DMS153 (cell line): ENCODE measurements at regions not wholly inside any gene's neighbourhood (a gene's known extent, or its start where the extent isn't known, plus 50 kb on each side); places are given as distances from the start of the nearest gene placed in this dataset.

Experiments used
- DNase-seq: peaks from one replicate; lab custom pipeline; 2025; lab: John Stamatoyannopoulos, UW

DNA sequence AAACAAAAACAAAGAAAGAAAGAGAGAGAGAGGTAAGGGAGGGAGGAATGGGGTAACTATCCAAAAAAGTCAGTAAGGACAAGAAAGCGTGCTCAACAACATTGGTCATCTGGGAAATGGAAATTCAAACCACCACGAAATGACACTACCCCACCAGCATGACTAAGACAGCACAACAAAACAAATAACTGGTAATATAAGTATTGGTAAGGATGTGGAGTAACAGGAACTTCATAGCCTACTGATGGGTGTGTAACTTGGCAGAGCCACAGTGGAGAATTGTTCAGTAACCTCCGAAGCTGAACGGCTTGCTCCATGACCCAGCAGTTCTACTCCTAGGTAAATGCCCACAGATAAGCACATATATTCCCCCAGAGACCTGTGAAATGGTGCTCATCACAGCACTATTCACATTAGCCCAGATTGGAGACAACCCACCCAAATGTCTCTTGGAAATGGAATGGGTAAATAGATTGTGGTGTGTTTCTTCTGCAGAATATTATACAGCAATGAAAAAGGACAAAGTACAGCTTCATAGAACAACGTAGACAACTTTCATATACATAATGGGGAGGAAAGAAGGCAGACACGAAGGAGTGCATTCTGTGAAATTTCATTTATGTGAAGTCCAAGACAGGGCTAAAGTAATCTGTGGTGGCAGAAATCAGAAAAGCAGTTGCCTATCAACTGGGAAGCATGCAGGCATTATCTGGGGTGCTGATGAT is 95.5 kb upstream of the ATP6AP2 start:
- DNase-seq: no peak

DNA sequence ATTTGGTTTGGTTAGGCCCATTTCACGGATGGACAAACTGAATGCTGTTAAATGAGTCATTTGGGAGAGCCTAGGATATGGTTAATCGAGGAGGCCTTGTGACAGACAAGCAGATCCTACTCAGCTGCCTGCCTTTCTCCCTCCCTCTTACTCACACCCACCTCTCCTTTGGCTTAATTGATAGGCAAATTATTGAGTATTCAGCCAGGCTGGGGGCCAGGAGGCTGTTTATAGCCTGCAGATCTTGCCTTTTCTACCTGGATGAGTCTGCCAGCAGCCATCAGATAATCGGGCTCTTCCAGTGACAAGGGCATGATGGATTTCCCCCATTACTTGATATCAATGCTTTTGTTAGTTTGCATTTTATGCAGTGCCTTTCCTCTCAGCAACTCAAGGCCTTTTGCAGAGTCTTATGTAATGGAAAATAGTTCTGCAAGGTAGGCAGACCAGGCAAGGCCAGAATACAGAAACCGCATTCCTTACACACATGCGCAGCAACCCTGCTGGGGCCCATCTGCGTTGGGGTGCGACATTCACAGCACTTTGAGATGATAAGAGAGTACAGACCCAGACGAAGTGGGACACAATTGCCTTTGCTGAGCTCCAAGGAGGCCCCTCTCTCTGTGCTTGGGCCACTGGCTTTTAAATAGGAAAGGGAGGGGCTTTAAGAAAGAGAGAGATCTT is 96.2 kb upstream of the ATP6AP2 start:
- DNase-seq: no peak

DNA sequence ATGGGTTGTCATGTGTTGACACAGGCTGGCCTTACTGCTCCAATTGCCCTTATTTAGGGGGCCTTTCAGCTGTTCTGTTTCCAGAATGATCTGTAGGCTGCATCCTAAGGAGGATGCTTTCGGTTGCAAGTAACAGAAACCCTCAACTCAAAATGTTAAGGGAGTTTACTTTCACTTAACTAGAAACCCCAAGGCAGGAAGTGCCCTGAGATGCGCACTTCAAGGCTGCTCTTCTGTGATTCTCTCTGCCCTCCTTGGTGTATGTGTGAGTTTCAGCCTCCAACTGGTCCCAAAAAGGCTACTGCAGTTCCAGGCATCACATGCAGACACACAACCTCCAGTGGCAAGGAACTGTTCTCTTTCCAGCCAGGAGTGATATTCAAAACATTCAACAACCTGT is 97.3 kb upstream of the ATP6AP2 start:
- DNase-seq: no peak

DNA sequence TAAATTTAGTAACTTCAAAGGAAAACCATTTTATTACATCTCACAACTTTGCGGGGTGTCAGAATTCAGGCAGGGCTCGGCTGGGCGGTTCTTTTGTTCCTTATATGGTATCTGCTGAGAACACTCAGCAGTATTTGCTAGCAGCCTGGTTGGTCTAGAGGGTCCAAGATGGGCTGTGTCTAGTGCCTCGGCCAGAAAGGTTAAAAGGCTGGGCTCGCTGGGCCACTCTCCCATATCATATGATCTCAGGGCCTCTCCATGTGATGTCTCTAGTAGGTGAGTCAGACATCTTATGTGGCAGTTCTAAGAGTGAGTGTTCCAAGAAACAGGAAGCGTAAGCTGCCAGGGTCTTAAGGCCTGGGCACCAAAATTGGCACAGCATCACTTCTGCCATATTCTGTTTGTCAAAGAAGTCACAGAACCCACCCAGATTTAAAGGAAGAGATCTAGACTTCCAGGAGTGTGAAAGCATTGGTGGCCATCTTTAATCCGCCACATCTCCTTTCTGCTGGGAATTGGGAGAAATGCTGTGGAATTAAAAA is 100.9 kb upstream of the ATP6AP2 start:
- no peak for DNase-seq

DNA sequence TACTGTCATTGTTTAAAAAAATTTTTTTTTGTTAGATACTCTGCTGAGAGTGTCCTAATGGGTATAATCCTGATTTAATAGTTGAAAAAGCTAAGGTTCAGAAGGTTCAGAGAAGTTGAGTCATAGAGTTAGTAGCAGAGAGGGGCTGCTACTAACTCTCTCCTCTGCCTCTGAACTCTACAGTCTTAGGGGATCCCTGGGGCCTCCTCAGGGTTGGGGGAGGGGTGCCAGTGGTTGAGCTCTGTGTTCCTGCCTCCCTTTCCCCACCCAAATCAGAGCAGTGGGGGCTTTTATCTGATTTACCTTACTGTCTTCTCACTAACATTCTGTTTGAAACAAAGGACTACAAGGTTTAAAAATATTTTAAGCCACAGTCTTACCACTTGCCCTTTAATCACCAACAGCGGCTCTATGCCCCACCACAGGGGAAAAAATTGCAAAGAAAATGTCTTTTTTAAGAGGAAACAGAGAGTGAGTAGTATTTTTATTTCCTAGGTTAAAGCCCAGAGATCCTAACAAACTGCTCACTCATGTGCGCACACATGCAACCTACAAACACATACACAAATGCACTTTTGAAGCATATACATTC is 102.2 kb upstream of the ATP6AP2 start:
- DNase-seq: no peak

DNA sequence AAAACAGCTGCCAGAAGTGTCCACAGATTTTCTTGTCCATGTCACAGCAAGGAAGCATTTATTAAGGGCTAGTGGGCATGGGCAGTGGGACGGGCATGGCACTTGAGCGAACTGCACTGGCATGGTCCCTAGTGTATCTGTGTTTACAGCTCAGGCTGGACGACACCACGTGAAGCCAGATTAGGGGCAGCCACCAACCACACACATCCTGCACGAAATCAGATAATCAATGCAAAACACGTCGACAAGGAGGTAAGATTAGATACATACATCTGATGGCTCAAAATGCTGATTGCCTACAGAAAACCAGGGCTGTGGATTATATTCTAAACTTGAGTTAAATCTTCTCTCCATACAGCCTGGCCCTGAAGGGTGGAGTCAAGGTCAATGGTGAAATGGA is 103.8 kb upstream of the ATP6AP2 start:
- DNase-seq: no peak

DNA sequence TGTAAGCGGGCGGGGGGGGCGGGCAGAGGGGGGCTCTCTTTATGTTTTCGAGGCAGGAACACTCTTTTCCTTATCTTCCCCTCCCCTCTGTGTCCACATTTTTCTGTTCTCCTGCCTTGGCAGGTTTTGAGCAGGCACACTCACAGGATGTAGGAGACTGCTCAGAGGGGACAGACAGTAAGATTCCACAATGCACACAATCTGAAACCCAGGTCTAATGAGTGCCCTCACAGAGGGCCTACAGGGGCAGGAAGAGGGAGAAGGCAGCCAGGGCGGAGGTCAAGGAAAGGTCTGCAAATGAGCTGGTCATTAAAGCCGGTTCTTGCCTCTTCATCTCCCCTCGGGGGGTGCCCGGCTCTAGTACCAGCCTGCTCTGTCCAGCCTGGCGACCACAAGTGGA is 106.1 kb upstream of the ATP6AP2 start:
- no peak for DNase-seq

DNA sequence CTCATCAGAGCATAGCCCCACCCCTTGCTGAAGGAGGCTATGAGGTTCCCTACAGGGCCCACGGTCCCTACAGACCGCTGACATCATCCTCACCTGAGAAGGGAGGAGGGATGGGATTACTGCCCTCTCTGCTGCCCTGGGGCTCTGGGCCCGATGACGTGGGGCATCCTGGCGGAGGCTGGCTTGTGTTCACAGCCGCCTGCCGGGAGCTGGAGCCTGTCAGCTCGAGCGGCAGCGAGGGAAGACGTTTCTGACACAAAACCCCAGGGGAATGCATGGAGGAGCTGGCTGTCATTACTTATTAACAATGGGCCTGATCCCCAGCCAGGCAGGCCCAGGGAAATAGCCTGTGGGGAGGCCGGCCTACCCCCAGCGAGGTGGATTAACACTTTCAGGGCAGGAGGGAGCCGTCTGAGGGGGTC is 106.6 kb upstream of the ATP6AP2 start:
- peak; percentile 34 for DNase-seq

DNA sequence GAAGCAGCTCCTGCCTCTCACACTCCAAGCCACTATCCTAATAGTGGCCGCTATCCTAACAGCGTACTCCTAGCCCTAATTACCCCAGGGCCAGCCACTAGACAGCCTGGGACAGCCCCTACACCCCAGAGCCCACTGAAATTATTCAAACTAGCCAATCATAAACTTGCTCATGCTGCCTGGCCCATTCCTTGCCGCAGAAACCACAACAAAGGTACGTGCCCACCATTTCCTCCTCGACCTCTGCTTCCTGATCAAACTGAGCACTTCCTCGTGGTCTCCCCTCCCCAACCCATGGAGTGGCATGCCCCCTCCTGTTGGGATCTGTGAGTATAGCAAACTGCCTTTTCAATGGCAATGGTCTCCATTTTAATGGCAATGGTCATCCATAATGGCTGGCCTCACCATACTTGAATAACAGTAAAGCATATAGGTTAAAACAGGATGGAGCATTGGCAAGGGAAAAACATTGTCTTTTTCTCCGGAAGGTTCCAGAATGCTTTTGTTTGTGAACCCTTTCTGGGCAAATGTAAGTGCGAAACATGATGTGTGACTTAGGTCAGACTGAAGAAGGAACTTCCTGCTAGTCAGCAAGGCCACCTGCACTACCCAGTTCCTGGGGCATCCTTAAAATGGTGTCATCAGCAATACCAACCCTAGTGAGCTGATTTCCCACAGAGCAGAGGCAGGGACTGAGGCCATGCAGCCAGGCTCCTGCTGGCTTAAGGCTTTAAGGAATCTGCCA is 107.1 kb upstream of the ATP6AP2 start:
- DNase-seq: no peak

DNA sequence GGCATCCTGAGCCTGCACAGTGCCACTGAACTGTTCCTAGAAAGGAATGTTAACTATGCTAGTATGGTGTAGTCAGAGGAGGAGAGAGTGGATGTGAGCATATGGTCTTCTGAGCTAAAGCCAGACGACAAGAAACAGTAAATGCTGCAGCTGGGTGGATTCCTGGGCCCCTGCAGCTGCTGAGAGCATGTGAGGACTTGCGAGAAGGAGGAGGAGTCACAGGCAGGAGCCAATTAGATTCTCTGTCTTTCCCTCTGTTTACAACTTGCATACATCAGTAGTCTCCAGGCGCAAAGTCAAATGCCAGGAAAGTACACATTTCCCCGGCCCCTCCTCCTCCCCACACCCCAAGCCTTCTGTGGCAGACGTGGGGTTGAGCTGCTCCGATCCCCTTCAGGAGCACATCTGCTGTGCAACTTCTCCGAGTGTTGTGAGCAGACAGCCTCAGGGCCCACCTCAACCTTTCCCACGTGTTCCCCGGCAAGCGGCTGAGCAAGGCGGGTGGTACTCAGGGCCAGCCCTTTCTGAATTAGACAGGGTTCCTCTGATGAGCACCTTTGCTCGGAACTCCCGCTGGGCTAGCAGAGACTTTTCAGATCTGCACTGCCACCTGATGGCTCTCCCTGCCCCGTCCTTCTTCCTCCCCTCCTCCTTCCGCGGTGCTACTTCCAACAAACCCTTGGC is 108.7 kb upstream of the ATP6AP2 start:
- peak; percentile 41 for DNase-seq

DNA sequence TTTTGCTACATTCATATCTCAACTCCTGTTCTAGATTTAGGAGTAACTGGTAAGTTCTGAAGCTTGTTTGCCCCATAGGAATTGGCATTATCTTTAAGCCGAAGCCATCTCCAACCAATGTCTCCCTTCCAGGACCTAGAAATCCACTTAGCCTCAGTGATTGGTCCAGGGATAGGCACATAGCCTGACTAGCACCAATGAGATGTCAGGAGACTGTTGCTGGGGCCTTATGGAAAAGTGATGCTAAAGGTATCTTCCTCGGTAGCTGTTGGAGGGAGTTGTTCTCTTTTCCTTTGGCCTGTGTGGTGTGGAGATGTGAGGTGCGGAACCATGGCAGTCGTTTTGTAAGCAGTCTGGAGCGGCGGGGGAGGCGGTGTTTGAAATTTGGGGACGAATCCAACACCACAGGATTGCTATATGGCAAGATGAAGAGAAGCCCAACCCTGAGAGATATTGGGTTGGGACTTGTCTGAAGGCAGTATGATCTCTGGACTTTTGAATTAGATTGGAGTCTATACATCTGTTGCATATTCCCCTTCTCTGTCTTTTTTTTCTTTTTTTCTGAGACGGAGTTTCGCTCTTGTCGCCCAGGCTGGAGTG is 109.8 kb upstream of the ATP6AP2 start:
- DNase-seq: no peak

DNA sequence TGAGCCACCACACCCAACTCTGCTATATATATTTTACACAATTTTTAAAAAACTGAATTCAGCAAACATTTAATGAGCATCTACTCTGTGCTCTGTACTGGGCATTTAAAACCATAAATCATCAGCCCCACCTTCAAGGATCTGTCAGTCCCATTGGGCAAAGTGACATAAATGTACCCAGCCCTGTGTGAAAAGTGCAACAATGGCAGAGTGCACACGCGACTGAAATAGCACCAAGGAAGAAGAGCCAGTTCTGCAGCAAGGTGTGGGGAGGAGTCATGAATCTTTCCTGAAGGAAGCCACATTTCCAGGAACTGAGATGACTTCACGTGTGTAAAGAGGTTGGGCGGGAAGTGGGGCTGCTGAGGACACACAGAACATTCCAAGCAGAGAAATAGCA is 111.5 kb upstream of the ATP6AP2 start:
- DNase-seq: no peak

DNA sequence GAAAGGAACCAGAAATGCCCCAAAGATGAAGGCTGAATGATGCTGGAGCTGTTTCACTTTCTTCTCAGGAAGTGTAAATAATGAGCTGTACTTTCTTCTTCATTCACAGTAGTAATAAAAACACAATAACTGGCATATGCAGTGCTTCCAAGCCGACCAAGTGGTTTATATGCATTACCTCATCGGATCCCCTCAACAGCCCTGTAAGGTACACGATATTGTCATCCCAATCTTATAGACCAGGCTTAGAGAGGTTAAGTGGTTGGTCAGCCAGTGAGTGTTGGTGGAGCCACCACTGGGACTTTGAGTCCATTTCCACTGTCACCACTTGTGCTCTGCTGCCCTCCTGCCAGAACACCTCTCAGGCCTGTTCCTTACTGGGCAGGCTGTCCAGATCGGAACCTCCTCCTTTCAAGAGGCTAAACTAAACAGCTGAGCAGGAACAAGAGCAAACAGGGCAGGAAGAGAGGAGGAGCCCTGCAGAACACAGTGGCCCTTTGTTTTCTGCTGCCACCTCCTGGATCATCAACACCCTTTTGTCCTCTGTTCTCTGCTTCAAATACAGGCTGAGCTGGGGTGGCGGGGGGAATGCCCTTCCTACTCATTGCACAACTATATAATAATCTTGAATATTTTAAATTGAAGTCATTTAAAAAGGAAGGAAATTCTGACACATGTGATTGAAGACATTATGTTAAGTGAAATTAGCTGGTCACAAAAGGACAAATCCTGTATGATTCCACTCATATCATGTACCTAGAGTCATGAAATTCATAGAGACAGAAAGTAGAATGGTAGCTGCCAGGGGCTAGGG is 112.5 kb upstream of the ATP6AP2 start:
- DNase-seq: peak; percentile 79

DNA sequence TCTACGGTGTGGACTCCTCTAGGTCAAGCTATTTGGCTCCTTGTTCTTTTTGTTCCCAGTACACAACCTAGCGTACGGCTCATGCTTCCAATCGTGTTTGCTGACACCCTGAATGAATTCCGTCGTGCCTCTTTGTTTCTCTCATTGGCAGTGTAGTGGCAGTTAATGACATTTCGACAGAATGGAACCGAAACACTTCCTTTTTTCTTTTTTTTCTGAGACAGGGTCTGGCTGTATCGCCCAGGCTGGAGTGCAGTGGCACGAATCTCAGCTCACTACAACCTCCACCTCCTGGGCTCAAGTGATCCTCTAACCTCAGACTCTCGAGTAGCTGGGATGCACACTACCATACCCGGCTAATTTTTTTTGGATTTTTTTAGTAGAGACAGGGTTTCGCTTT is 113.3 kb upstream of the ATP6AP2 start:
- DNase-seq: no peak

DNA sequence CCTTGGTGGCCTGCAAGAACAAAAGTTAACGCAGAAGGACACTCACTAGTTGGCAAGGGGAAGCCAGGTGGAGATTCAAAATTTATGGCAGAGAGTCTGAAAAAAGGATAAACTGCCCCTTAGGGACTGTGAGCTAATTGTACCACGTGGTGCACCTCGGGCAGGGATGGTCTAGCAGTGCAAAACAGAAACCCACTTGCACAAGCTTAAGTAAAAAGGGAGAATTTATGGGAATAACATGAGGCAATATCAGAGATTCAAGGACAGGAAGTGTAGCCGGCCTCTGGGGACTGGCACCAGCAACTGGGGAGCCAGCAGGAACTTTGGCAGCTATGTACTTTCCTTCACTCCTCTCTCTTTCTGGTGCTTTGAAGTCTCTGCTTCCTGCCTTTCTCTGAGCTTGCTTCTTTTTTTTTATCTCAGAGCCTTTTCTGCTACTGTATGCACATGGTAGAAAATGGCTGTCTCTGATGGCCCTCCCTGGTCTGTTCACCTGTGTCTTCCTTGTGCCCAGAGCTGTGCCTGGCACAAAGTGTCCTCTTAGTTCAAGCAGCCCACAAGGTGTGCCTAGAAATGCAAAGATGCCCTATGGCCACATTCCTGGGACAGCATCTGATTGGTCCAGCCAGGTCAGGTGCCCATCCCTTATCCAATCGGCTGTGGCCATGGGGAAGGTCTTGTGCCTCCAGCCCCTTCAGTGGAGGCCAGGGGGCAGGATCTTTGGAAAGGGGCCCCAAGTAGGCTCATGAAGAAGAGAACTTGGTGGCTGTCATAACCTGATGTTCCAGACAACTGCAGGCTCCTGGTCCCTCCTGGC is 114.8 kb upstream of the ATP6AP2 start:
- no peak for DNase-seq

DNA sequence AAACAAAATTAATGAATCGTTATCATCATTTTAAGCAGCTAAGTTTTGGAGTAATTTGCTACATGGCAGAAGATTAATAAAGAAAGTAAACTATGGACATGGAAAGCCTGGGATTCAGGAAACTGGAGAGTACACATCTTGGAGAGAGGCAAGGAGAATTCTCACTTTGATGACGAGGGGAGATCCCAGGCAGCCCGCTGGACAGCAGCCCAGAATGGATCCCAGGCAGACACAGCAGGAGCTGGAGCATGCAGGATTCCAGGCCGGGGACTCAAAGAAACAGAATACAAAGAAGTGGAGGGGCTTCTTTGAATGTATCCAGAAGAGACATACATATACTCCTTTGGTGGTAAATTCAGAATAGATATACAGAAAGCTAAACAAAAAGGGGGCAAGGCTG is 118.0 kb upstream of the ATP6AP2 start:
- DNase-seq: no peak

DNA sequence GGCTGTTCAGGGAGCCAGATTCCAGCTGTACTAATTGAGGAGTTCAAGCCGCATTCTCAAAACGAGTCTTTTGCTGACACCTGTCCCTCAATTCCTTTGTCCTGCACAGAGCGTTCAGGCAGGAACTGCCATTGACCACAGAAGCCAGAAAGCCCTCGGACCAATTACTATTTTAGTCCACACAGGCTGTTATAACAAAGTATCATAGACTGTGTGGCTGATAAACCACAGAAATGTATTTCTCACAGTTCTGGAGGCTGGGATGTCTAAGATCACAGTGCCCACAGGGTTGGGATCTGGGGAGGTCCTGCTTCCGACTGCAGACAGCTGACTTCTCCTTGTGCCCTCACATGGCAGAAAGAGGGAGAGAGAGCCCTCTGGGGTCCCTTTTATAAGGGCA is 119.8 kb upstream of the ATP6AP2 start:
- no peak for DNase-seq

DNA sequence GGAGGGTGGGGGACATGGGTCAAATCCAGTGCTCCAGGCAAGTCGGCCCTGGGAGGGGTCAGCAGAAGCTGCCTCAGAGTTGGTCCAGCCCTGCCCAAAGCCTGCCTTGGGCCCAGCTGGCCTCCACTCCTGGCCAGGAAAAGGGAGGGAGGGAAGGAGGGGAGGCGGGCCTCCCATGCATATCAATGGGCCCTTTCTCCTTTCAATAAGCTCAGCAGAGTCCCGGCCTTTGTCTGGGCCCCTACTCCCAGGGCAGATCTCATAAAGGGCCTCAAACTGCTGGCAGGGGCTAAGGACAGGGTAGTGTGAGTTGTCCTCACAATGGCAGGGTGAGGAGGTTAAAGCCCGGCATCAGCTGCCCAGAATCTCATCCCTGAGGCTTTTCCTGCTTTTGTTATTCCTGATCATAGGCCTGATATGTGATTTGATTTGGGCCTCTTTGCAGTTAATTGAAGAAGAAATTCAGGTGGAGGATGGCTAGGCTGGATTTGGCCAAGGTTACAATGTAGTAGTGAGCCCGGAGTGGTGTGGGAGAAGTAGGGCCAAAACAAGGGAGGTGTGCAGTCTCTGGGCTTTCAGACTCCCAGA is 121.1 kb upstream of the ATP6AP2 start:
- DNase-seq: no peak

DNA sequence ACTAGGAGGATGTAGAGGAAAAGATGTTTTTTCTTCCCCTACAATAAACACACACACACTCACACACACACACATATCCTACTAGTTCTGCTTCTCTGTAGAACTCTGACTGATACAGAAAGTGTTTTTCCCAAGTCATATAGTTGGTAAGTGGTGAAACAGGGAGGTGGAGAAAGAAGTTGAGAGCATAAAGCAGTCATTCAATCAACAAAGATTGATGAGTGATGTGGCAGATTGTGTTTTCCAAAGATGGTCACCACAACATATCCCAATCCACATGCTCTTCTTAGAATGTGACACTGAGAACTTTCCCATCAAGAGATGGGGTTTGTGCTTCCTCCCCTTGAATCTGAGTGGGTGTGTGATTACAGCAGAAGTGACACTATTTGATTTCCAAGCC is 123.4 kb upstream of the ATP6AP2 start:
- DNase-seq: no peak
